Activated CD4-positive, alpha-beta T cell treated with anti-CD3 and anti-CD28 coated beads, Interleukin-2, amount 10 ng/mL, durations not matched to agents 24 days and 14 days (primary cell): ENCODE measurements at regions not wholly inside any gene's neighbourhood (a gene's known extent, or its start where the extent isn't known, plus 50 kb on each side); places are given as distances from the start of the nearest gene placed in this dataset.
"Not testable (repeated sequence)": the region's sequence is repeated elsewhere in the genome, so short reads cannot be mapped to it uniquely, and the experiment has no call there.

Experiments
- DNase-seq: peaks from one replicate; pipeline ENCODE4 v3.0.0; 2022
- H3K27ac Mint-ChIP-seq: one replicate; pipeline ENCODE4 v1.8.0; 2022; ENCODE audit warnings: mild to moderate bottlenecking, mixed read lengths
- H3K27me3 Mint-ChIP-seq: one replicate; pipeline ENCODE4 v1.8.0; 2022; ENCODE audit warnings: mixed read lengths
- H3K36me3 Mint-ChIP-seq: one replicate; pipeline ENCODE4 v1.8.0; 2022; ENCODE audit warnings: low read depth, mild to moderate bottlenecking, mixed read lengths
- H3K4me1 Mint-ChIP-seq: one replicate; pipeline ENCODE4 v1.8.0; 2021; ENCODE audit warnings: mixed read lengths
- H3K4me3 Mint-ChIP-seq: one replicate; pipeline ENCODE4 v1.8.0; 2022; ENCODE audit warnings: mild to moderate bottlenecking, moderate library complexity, mixed read lengths
- H3K9me3 Mint-ChIP-seq: one replicate; pipeline ENCODE4 v1.8.0; 2021; ENCODE audit warnings: mixed read lengths
- intact Hi-C: fragments of 100-400 bp; cut with micrococcal nuclease; formaldehyde crosslinking; loops from one replicate; pipeline ENCODE4 v1.15.1; 2023

GRCh38 chr4:74505355-74505978 lies 60.5 kb downstream of the AREG start:
- H3K27ac Mint-ChIP-seq, H3K36me3 Mint-ChIP-seq, intact Hi-C loops, H3K4me1 Mint-ChIP-seq, H3K9me3 Mint-ChIP-seq, H3K27me3 Mint-ChIP-seq, H3K4me3 Mint-ChIP-seq: not testable (repeated sequence)
- DNase-seq, result peak; percentile 58

GRCh38 chr4:74509363-74509762 lies 64.4 kb downstream of the AREG start:
- H3K4me1 Mint-ChIP-seq, intact Hi-C loops, H3K9me3 Mint-ChIP-seq, H3K36me3 Mint-ChIP-seq, H3K4me3 Mint-ChIP-seq, H3K27me3 Mint-ChIP-seq, H3K27ac Mint-ChIP-seq, DNase-seq: not testable (repeated sequence)

- DNase-seq, result no peak
Measured at GRCh38 chr4:74516303-74516702, 71.4 kb downstream of the AREG start.

GRCh38 chr4:74517996-74518395 lies 73.1 kb downstream of the AREG start:
- Mint-ChIP-seq H3K4me3 (no peak overlapping the region), H3K4me1 (no peaks in the 10 kb centered on the region), H3K27ac (no peak overlapping the region), H3K9me3 (no peaks in the 10 kb centered on the region), H3K36me3 (no peaks in the 10 kb centered on the region), H3K27me3 (no peaks in the 10 kb centered on the region)
- no peak for DNase-seq
- intact Hi-C loops, result no loop called here

More at GRCh38 chr4:74516303-74516702, 71.4 kb downstream of the AREG start:
- H3K27me3 Mint-ChIP-seq, result no peaks in the 10 kb centered on the region
- intact Hi-C loops, result no loop called here
- H3K36me3 Mint-ChIP-seq, result no peaks in the 10 kb centered on the region
- no peak overlapping the region for H3K27ac Mint-ChIP-seq
- no peaks in the 10 kb centered on the region for H3K9me3 Mint-ChIP-seq
- H3K4me1 Mint-ChIP-seq, result no peaks in the 10 kb centered on the region
- H3K4me3 Mint-ChIP-seq, result no peak overlapping the region

DNA sequence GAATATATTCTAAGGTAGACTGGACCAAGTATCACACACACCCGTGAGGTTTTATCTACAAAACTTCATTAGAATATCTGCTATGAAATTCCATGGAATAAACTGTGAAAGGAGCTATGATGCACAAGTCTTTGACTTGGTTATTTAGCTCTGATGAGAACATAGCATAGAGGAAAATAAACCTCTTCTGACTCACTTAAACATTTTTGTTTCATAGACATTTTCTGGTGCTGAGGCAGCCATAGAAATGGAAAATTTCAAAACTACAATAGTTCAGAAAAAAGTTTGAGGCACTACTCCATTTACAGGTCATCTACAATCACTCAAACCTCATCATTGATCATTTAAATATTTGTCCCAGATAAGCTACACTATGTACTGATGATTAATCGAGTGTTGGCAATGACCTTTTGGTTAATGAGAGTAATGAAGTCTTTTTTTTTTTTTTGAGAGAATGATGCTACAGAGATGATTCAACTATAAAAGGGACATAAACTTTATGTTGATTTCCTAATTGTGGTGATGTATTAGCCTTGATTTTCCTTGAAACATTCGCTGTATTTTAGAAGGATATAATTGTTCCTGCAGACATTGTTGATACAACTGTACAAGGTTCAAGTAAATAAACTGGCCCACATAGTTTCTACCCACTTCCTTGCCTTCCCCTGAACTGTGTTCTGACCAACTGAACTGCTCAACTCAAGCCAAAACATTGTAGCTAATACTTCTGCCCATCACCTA lies 77.5 kb downstream of the AREG start:
- intact Hi-C loops, result no loop called here
- H3K9me3 Mint-ChIP-seq, result no peaks in the 10 kb centered on the region

DNA sequence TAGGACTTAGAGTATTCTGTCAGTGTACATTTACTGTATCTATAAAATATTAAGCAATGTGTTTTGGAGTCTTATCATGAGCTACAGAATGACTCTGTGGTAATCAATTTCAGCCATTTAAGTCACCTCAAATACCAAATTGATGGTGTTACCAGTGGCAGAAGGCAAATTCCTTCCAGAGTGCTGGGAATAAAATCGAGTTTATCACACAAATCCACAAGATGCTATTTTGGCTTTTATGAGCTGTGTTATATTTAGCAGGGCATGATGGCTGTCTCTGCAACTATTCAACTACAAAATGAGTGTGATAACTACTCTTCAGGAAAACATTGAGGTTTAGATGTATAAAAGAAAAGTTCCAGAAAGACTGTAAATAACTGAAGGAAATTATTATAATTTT lies 78.2 kb downstream of the AREG start:
- Mint-ChIP-seq H3K4me3 (no peak overlapping the region), H3K9me3 (no peaks in the 10 kb centered on the region), H3K27ac (no peak overlapping the region), H3K36me3 (no peaks in the 10 kb centered on the region), H3K27me3 (peaks cover 5% of the 10 kb centered on the region), H3K4me1 (peaks cover 3% of the 10 kb centered on the region)
- intact Hi-C loops, result no loop called here
- DNase-seq, result no peak

More for the DNA sequence above, 77.5 kb downstream of the AREG start:
- no peak for DNase-seq
- Mint-ChIP-seq H3K27ac (no peak overlapping the region), H3K4me1 (peaks cover 3% of the 10 kb centered on the region), H3K36me3 (no peaks in the 10 kb centered on the region), H3K4me3 (no peak overlapping the region), H3K27me3 (peaks cover 5% of the 10 kb centered on the region)

DNA sequence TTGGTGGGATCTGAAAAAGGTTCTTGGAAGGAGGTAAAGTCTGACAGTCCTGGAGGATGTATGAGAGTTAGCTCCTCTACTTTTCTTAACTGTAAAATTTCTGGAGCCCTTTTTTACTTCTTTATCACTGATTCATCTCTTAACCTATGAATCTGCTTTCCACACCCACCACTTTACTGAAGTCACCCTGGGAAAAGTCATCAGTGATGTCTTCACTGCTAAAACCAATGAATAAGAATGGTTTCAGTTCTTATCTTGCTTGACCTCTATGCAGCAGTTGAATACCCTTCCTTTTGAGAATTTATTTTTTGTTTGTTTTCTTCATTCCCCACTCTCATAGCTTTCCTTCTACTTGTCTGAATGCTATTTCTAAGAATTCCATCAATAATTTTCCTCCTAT lies 80.0 kb downstream of the AREG start:
- H3K4me3 Mint-ChIP-seq, result no peak overlapping the region
- H3K4me1 Mint-ChIP-seq, result peaks cover 3% of the 10 kb centered on the region
- no peak for DNase-seq
- H3K27me3 Mint-ChIP-seq, result peaks cover 9% of the 10 kb centered on the region
- intact Hi-C loops, result no loop called here
- no peak overlapping the region for H3K27ac Mint-ChIP-seq
- H3K9me3 Mint-ChIP-seq, result no peaks in the 10 kb centered on the region
- no peaks in the 10 kb centered on the region for H3K36me3 Mint-ChIP-seq

DNA sequence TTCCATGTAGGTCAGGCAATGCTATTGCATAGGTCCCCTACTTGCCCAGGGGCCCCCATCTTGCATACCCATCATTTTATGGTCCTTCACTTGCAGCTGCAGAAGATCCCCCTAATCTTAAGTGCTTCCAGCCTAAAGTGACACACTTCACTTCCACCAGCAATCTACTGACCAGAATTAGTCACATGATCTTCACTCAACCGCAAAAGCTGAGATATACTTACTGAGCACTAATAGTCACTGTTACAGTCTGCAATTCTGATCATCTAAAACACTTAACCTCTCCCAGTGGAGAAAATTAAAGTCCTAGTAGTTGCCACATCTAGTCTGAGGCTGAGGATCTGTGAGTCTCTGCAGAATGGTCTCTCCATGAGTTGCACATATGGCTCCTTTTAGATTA lies 82.1 kb downstream of the AREG start:
- no peak for DNase-seq
- Mint-ChIP-seq H3K27me3 (peaks cover 9% of the 10 kb centered on the region), H3K36me3 (no peaks in the 10 kb centered on the region), H3K27ac (no peak overlapping the region), H3K4me3 (no peak overlapping the region), H3K9me3 (no peaks in the 10 kb centered on the region), H3K4me1 (peaks cover 3% of the 10 kb centered on the region)
- intact Hi-C loops, result no loop called here

- H3K36me3 Mint-ChIP-seq, result no peaks in the 10 kb centered on the region
- peaks cover 9% of the 10 kb centered on the region for H3K27me3 Mint-ChIP-seq
- no peak for DNase-seq
- no peak overlapping the region for H3K27ac Mint-ChIP-seq
- peaks cover 3% of the 10 kb centered on the region for H3K4me1 Mint-ChIP-seq
- no peaks in the 10 kb centered on the region for H3K9me3 Mint-ChIP-seq
- no peak overlapping the region for H3K4me3 Mint-ChIP-seq
- intact Hi-C loops, result no loop called here
Measured at GRCh38 chr4:74528178-74528577, 83.2 kb downstream of the AREG start.

- Mint-ChIP-seq H3K27ac (no peak overlapping the region), H3K4me3 (no peak overlapping the region), H3K36me3 (no peaks in the 10 kb centered on the region), H3K9me3 (no peaks in the 10 kb centered on the region), H3K27me3 (peaks cover 9% of the 10 kb centered on the region), H3K4me1 (peaks cover 3% of the 10 kb centered on the region)
- intact Hi-C loops, result loop anchor here (2.0 to 10.0 kb wide), 3 partner anchors 95 to 207 kb away; no protein-coding TSS in a partner anchor
- no peak for DNase-seq
Measured at GRCh38 chr4:74529284-74530041, 84.5 kb downstream of the AREG start.

DNA sequence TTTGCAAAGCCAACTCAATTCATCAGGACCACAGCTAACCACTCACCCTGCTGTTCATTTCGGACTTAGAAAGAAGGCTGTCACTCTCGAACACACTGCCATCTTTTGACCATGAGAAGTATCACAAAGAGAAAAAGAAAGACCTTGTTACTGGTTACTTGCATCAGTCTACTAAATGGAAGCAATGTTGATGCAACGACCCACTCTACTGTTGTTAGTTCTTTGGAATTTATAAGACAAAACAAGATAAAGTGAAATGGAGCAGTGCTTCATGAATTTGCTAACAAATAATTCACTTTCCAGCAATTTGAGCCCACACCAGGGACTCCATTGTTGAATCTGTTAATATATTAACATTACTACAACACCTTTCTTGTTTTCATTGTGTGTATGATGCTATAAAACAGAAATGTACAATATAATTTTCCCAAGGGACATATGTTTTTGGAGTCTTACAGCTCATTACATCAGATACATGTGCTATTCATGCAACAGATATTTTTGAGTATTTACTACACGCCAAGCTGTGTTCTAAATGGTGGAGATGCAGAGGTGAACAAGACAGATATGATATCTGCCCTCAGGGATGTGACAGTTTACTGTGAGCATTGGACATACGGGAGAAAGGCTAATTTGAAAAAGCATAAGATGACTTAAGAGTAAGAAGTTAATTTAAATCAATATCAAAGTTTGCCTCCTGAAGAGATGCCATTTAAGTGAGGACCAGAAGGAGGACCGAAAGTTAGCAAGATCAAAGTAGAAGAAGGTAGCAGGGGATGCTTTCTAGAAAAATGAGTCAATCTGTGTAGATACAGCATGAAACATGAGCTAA lies 87.2 kb downstream of the AREG start:
- H3K4me3 Mint-ChIP-seq, result no peak overlapping the region

GRCh38 chr4:74534121-74534520 lies 89.2 kb downstream of the AREG start:
- Mint-ChIP-seq H3K4me1 (no peaks in the 10 kb centered on the region), H3K36me3 (no peaks in the 10 kb centered on the region), H3K9me3 (no peaks in the 10 kb centered on the region), H3K27me3 (peaks cover 4% of the 10 kb centered on the region), H3K4me3 (no peak overlapping the region), H3K27ac (no peak overlapping the region)
- intact Hi-C loops, result loop anchor here (5.0 to 10.0 kb wide), 2 partner anchors 91 to 212 kb away; no protein-coding TSS in a partner anchor
- no peak for DNase-seq

More for the DNA sequence above, 87.2 kb downstream of the AREG start:
- H3K4me1 Mint-ChIP-seq, result no peaks in the 10 kb centered on the region
- DNase-seq, result peak; percentile 62
- no peaks in the 10 kb centered on the region for H3K36me3 Mint-ChIP-seq
- intact Hi-C loops, result loop anchor here (2.0 to 10.0 kb wide), 3 partner anchors 93 to 210 kb away; no protein-coding TSS in a partner anchor
- H3K9me3 Mint-ChIP-seq, result no peaks in the 10 kb centered on the region
- no peak overlapping the region for H3K27ac Mint-ChIP-seq
- H3K27me3 Mint-ChIP-seq, result peaks cover 4% of the 10 kb centered on the region

DNA sequence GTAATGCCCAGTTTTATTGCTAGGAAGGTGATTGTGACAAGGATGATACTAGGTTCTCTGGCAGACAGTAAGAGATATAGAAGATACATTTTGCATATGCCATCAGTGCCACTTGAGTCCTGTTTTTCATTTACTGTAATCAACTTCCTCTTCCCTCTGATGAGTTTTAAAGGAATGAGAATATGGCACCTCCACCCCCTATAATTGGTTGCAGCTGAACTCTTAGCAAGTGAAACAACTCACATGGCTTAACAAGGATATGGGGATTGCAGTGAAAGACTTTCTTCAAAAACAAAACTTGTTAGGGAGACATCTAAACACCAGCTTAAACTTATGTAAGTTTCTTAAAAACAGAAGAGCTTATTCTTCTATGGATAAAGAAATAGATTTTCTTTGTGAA lies 90.0 kb downstream of the AREG start:
- no peak for DNase-seq
- no peaks in the 10 kb centered on the region for H3K36me3 Mint-ChIP-seq
- no peak overlapping the region for H3K4me3 Mint-ChIP-seq
- H3K27me3 Mint-ChIP-seq, result no peaks in the 10 kb centered on the region
- intact Hi-C loops, result loop anchor here (5.0 to 10.0 kb wide), 2 partner anchors 90 to 213 kb away; no protein-coding TSS in a partner anchor
- no peak overlapping the region for H3K27ac Mint-ChIP-seq
- H3K4me1 Mint-ChIP-seq, result no peaks in the 10 kb centered on the region
- no peaks in the 10 kb centered on the region for H3K9me3 Mint-ChIP-seq
